ENCODE measurements at regions not wholly inside any gene's neighbourhood (a gene's known extent, or its start where the extent isn't known, plus 50 kb on each side); places are given as distances from the start of the nearest gene placed in this dataset.

GRCh38 chr11:104764710-104765045, 133.6 kb downstream of the CASP12 start:
- no peaks in the 10 kb centered on the region for H3K4me1 ChIP-seq (ENCODE audit: insufficient read depth, low read length)
- no peaks in the 10 kb centered on the region for H3K27me3 Mint-ChIP-seq
- H3K4me3 ChIP-seq (ENCODE audit: low read length), result no peak overlapping the region
- no peak for TF ChIP-seq CTCF (IDR thresholded peaks at IDR 0.05)
- H3K4me3 Mint-ChIP-seq, result no peak overlapping the region
- ATAC-seq (ENCODE audit: poor library complexity) (no peak), DNase-seq (no peak)
- ChIA-PET POLR2A (interaction anchor here (0.6 kb wide), 1 partner anchor 15 kb away, joined by 3 read pairs; no protein-coding TSS in a partner anchor), CTCF (no interaction called here)
- no peak overlapping the region for H3K27ac ChIP-seq (ENCODE audit: low read depth in 1 of 2, low read length in 2 of 2)
- no peaks in the 10 kb centered on the region for H3K27me3 ChIP-seq (ENCODE audit: control insufficient read depth in 1 of 2, insufficient read depth in 2 of 2, low read length in 2 of 2)
- peaks cover 6% of the 10 kb centered on the region for H3K36me3 Mint-ChIP-seq (ENCODE audit: low read depth)
- peaks cover 8% of the 10 kb centered on the region for H3K4me1 Mint-ChIP-seq (ENCODE audit: low read depth)
- intact Hi-C loops (cut with DNase I, micrococcal nuclease), result no loop called here
- no peaks in the 10 kb centered on the region for H3K36me3 ChIP-seq (ENCODE audit: insufficient read depth, low read length)
- H3K27ac Mint-ChIP-seq, result no peak overlapping the region
- H3K9me3 Mint-ChIP-seq, result peaks cover 6% of the 10 kb centered on the region
- H3K9me3 ChIP-seq (ENCODE audit: control insufficient read depth in 1 of 2, insufficient read depth in 1 of 2, low read length in 2 of 2), result peaks cover 0 to 4% of the 10 kb centered on the region in 2 experiments

GRCh38 chr11:104763930-104764709, 134.1 kb downstream of the CASP12 start:
- no peak overlapping the region for H3K27ac Mint-ChIP-seq
- no peaks in the 10 kb centered on the region for H3K27me3 ChIP-seq (ENCODE audit: control insufficient read depth in 1 of 2, insufficient read depth in 2 of 2, low read length in 2 of 2)
- DNase-seq, result no peak
- H3K36me3 Mint-ChIP-seq (ENCODE audit: low read depth), result peaks cover 6% of the 10 kb centered on the region
- CTCF ChIA-PET, result no interaction called here
- H3K27ac ChIP-seq (ENCODE audit: low read depth in 1 of 2, low read length in 2 of 2), result no peak overlapping the region
- H3K36me3 ChIP-seq (ENCODE audit: insufficient read depth, low read length), result no peaks in the 10 kb centered on the region
- no peak overlapping the region for H3K4me3 Mint-ChIP-seq
- POLR2A ChIA-PET, result interaction anchor here (0.6 kb wide), 1 partner anchor 14 kb away, joined by 3 read pairs; no protein-coding TSS in a partner anchor
- no peak for ATAC-seq (ENCODE audit: poor library complexity)
- H3K4me1 Mint-ChIP-seq (ENCODE audit: low read depth), result peaks cover 8% of the 10 kb centered on the region
- H3K4me1 ChIP-seq (ENCODE audit: insufficient read depth, low read length), result no peaks in the 10 kb centered on the region
- no peak for TF ChIP-seq CTCF (IDR thresholded peaks at IDR 0.05)
- no peak overlapping the region for H3K4me3 ChIP-seq (ENCODE audit: low read length)
- no peaks in the 10 kb centered on the region for H3K27me3 Mint-ChIP-seq
- intact Hi-C loops (cut with DNase I, micrococcal nuclease), result no loop called here
- peaks cover 0 to 10% of the 10 kb centered on the region in 2 experiments for H3K9me3 ChIP-seq (ENCODE audit: control insufficient read depth in 1 of 2, insufficient read depth in 1 of 2, low read length in 2 of 2)
- H3K9me3 Mint-ChIP-seq, result peaks cover 9% of the 10 kb centered on the region

GRCh38 chr11:104761511-104761910, 136.7 kb downstream of the CASP12 start:
- H3K36me3 ChIP-seq (ENCODE audit: insufficient read depth, low read length), result no peaks in the 10 kb centered on the region
- Mint-ChIP-seq H3K4me3 (no peak overlapping the region), H3K27me3 (no peaks in the 10 kb centered on the region), H3K36me3 (ENCODE audit: low read depth) (peaks cover 6% of the 10 kb centered on the region), H3K9me3 (peaks cover 12% of the 10 kb centered on the region), H3K4me1 (ENCODE audit: low read depth) (peaks cover 8% of the 10 kb centered on the region), H3K27ac (no peak overlapping the region)
- no peaks in the 10 kb centered on the region for H3K27me3 ChIP-seq (ENCODE audit: control insufficient read depth in 1 of 2, insufficient read depth in 2 of 2, low read length in 2 of 2)
- ChIA-PET POLR2A (interaction anchor here (0.6 to 0.8 kb wide), 2 partner anchors 26 to 56 kb away, joined by 3 read pairs; no protein-coding TSS in a partner anchor), CTCF (no interaction called here)
- H3K4me1 ChIP-seq (ENCODE audit: insufficient read depth, low read length), result no peaks in the 10 kb centered on the region
- no peak overlapping the region for H3K4me3 ChIP-seq (ENCODE audit: low read length)
- ATAC-seq (ENCODE audit: poor library complexity) (no peak), DNase-seq (no peak)
- intact Hi-C loops (cut with DNase I, micrococcal nuclease), result no loop called here
- no peak overlapping the region for H3K27ac ChIP-seq (ENCODE audit: low read depth in 1 of 2, low read length in 2 of 2)
- peaks cover 10 to 11% of the 10 kb centered on the region in 2 experiments for H3K9me3 ChIP-seq (ENCODE audit: control insufficient read depth in 1 of 2, insufficient read depth in 1 of 2, low read length in 2 of 2)
- TF ChIP-seq CTCF (IDR thresholded peaks at IDR 0.05), result no peak

All from CD4-positive, alpha-beta T cell (primary cell).